Mesothelial cell of epicardium (in vitro differentiated cells): ENCODE measurements at regions not wholly inside any gene's neighbourhood (a gene's known extent, or its start where the extent isn't known, plus 50 kb on each side); places are given as distances from the start of the nearest gene placed in this dataset.

Experiments used
- DNase-seq, 2 experiments: peaks; one replicate each; pipeline ENCODE4 v3.0.0; 2021; ENCODE audit warnings: low spot score in 2 of 2; ENCODE audit not compliant: unreplicated experiment in 2 of 2
- H3K27ac Mint-ChIP-seq: 2 replicates; pipeline ENCODE4 v1.8.0; 2021; ENCODE audit warnings: mixed read lengths
- H3K27me3 Mint-ChIP-seq: 2 replicates; pipeline ENCODE4 v1.8.0; 2021; ENCODE audit warnings: low read depth, mixed read lengths
- H3K36me3 Mint-ChIP-seq: 2 replicates; pipeline ENCODE4 v1.8.0; 2021; ENCODE audit warnings: mixed read lengths
- H3K4me1 Mint-ChIP-seq: 2 replicates; pipeline ENCODE4 v1.8.0; 2021; ENCODE audit warnings: mixed read lengths
- H3K4me3 Mint-ChIP-seq: 2 replicates; pipeline ENCODE4 v1.8.0; 2021; ENCODE audit warnings: mild to moderate bottlenecking, moderate library complexity, mixed read lengths
- H3K9me3 Mint-ChIP-seq: 2 replicates; pipeline ENCODE4 v1.8.0; 2021; ENCODE audit warnings: mixed read lengths
- TF ChIP-seq, protein P1 (sequence below): fragments of 200-600 bp; sonication (generic); IDR thresholded peaks from one replicate; pipeline ENCODE4 v1.5.0; 2021; ENCODE audit warnings: antibody characterized with exemption; ENCODE audit not compliant: unreplicated experiment

DNA sequence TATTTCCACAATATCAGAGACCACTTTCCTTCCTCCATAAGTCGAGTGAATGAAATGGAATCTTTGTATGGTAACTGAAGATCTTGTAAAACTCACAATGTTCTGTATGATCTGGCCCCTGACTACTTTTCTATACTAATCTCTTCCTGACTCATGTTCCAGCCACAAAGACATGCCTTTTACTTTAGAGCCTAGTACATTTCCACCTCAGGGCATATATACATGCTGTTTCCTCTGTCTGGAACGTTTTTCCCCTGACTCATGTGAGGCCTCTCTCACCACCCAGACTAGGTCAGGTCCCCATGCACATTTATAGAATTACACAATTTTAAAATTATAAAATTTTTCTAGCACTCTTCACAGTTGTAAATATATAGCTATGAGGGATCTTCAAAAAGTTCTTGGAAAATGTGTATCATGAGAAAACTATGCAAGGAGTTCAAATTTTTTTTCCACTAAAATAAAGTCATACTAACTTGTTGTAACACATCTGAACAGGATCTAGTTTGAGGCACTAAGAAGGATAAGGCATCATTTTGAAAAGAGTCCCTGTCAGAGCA, 208.8 kb downstream of the SH2D1A start:
- H3K27ac Mint-ChIP-seq: no peak overlapping the region
- no peaks in the 10 kb centered on the region for H3K27me3 Mint-ChIP-seq
- no peak overlapping the region for H3K4me3 Mint-ChIP-seq
- H3K4me1 Mint-ChIP-seq: peaks cover 4% of the 10 kb centered on the region
- peaks cover 10% of the 10 kb centered on the region for H3K9me3 Mint-ChIP-seq
- H3K36me3 Mint-ChIP-seq: no peaks in the 10 kb centered on the region
- no peak for DNase-seq
- TF ChIP-seq, protein P1, sequence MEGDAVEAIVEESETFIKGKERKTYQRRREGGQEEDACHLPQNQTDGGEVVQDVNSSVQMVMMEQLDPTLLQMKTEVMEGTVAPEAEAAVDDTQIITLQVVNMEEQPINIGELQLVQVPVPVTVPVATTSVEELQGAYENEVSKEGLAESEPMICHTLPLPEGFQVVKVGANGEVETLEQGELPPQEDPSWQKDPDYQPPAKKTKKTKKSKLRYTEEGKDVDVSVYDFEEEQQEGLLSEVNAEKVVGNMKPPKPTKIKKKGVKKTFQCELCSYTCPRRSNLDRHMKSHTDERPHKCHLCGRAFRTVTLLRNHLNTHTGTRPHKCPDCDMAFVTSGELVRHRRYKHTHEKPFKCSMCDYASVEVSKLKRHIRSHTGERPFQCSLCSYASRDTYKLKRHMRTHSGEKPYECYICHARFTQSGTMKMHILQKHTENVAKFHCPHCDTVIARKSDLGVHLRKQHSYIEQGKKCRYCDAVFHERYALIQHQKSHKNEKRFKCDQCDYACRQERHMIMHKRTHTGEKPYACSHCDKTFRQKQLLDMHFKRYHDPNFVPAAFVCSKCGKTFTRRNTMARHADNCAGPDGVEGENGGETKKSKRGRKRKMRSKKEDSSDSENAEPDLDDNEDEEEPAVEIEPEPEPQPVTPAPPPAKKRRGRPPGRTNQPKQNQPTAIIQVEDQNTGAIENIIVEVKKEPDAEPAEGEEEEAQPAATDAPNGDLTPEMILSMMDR: no peak

DNA sequence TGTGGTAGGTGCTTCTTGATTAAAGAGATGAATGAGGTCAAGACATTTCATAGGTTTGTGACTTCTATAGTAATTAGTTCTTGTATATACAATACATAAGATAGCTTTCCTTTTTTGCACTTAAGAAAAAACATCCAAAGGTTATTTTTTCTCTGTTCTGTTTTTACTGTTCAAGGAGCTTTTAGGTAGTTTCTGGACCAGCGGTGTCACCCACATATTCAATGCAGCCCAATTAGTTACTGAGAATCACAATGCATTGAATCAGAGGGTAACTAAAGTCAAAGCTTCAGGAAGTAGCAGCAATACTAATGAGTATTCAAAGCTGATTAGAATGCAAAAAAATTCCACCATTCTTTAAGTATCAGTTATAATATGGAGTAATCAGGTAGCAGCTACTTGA, 211.6 kb downstream of the SH2D1A start:
- Mint-ChIP-seq H3K27ac (no peak overlapping the region), H3K36me3 (no peaks in the 10 kb centered on the region)
- TF ChIP-seq, protein P1: no peak

DNA sequence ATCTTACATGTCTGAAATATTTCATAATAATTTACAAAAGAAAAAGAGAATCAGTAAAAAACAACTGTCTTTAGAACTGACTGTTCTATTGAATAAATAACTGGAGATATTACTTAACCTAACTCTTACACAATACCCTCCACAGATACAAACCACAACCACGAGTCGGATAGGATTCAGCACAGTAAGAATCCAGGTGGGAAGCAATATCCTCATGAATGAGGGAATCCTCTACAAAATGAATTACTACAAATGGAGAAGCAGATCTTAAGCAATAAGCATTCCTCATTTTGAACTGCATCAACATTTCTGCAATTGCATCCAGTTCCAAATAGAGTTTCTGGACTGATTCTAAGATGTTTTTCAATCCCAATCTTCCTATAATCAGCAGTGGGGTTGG, 227.1 kb downstream of the SH2D1A start:
- Mint-ChIP-seq H3K27ac (no peak overlapping the region), H3K36me3 (no peaks in the 10 kb centered on the region), H3K4me1 (no peaks in the 10 kb centered on the region), H3K9me3 (no peaks in the 10 kb centered on the region), H3K27me3 (peaks cover 1% of the 10 kb centered on the region), H3K4me3 (no peak overlapping the region)
- DNase-seq: no peak
- TF ChIP-seq, protein P1: no peak

More for the DNA sequence above, 211.6 kb downstream of the SH2D1A start:
- H3K27me3 Mint-ChIP-seq: no peaks in the 10 kb centered on the region
- no peak overlapping the region for H3K4me3 Mint-ChIP-seq
- no peak for DNase-seq
- peaks cover 10% of the 10 kb centered on the region for H3K9me3 Mint-ChIP-seq
- H3K4me1 Mint-ChIP-seq: peaks cover 5% of the 10 kb centered on the region

DNA sequence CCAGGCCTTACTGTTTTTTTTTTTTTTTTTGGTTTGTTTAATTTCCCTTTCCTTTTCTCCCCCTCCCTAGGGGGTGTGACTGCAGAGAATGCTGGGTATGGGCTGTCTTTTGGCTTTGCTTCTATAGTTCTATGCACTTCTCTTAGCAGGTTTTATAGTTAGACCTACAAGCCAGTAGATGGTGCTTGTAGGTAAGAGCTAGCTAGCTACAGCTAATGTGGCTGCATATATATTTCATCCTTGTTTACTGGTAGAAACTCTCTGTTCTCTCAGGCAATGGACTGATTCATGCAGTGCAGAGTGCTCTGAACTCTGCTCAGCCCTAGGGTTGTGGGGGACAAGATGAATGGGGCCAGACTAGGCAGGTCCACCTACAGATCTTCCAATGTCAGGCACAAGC, 246.4 kb downstream of the SH2D1A start:
- DNase-seq: no peak
- TF ChIP-seq, protein P1: no peak
- no peak overlapping the region for H3K27ac Mint-ChIP-seq
- H3K4me3 Mint-ChIP-seq: no peak overlapping the region
- no peaks in the 10 kb centered on the region for H3K36me3 Mint-ChIP-seq
- no peaks in the 10 kb centered on the region for H3K27me3 Mint-ChIP-seq
- peaks cover 2% of the 10 kb centered on the region for H3K4me1 Mint-ChIP-seq
- H3K9me3 Mint-ChIP-seq: peaks cover 30% of the 10 kb centered on the region

DNA sequence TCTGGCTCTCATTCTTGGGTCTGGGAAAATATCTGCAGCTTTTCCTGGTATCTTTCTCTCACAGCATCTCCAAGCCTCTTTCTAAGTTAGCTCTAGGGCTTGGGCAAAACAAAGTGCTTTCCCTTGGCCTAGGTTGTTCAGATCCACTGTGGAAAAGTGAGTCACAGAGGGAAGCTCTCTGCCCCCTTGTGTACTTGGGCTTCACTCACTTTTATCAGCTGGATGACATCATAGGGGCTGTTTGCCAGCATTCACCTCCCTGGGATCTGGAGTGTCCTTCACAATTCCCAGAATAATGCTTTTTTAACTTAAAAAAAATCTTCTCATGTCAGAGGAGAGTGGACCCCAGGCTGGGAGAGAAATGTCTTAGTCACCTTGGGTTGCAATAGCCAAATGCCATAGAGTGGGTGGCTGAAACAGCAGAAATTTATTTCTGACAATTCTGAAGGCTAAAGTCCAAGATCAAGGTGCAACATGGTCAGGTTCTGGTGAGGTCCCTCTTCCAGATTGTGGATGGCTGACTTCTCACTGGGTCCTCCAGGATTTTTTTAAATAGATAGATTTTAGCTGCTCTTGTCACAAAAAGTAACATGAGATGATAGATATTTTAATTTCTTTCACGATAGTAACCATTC, 247.8 kb downstream of the SH2D1A start:
- Mint-ChIP-seq H3K36me3 (no peaks in the 10 kb centered on the region), H3K4me3 (no peak overlapping the region), H3K4me1 (peaks cover 2% of the 10 kb centered on the region), H3K9me3 (peaks cover 25% of the 10 kb centered on the region), H3K27ac (no peak overlapping the region), H3K27me3 (no peaks in the 10 kb centered on the region)
- TF ChIP-seq, protein P1: no peak
- no peak for DNase-seq

DNA sequence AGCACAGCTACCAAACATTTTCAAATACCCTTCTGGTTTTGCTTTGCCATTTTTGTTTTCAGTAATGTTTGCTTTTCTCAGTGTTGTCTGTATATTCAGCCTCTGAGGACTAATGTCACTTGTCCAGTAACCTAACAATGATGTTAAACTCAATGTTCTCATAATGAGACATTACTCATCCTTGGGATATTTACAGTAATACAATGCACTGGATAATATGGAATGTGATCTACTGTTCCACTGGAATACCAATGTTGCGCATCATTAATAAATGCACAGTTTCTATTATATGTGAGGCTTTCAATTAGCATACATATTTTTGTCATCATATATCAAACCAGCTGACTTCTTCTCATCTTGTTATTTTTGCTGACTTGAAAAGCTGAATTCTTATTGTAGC, 259.1 kb downstream of the SH2D1A start:
- Mint-ChIP-seq H3K27me3 (peaks cover 3% of the 10 kb centered on the region), H3K4me1 (no peaks in the 10 kb centered on the region), H3K27ac (no peak overlapping the region), H3K9me3 (no peaks in the 10 kb centered on the region), H3K36me3 (no peaks in the 10 kb centered on the region), H3K4me3 (no peak overlapping the region)
- DNase-seq: no peak
- TF ChIP-seq, protein P1: no peak
